GM23248 (cell line): ENCODE measurements at regions not wholly inside any gene's neighbourhood (a gene's known extent, or its start where the extent isn't known, plus 50 kb on each side); places are given as distances from the start of the nearest gene placed in this dataset.
A peak's percentile ranks its signal among the peaks of the same experiment; 100 is the strongest.

Experiments used
- DNase-seq: peaks from one replicate; pipeline ENCODE4 v3.0.0-alpha.2; 2015
- H2AFZ ChIP-seq: fragments of 200-600 bp; sonication (generic); 2 replicates; pipeline ENCODE4 v1.6.1; 2016; ENCODE audit warnings: antibody characterized with exemption
- H3F3A ChIP-seq: fragments of 200-600 bp; sonication (generic); 2 replicates; pipeline ENCODE4 v1.6.1; 2016; ENCODE audit warnings: mild to moderate bottlenecking, antibody characterized with exemption, mixed run types; ENCODE audit not compliant: insufficient read depth
- H3K27ac ChIP-seq: fragments of 200-600 bp; sonication (generic); 2 replicates; pipeline ENCODE4 v1.5.1; 2016; ENCODE audit warnings: mild to moderate bottlenecking
- H3K27me3 ChIP-seq: fragments of 200-600 bp; sonication (generic); replicated peaks from 2 replicates; pipeline ENCODE4 v1.6.1; 2016; ENCODE audit warnings: mild to moderate bottlenecking; ENCODE audit not compliant: insufficient read depth
- H3K36me3 ChIP-seq: fragments of 200-600 bp; sonication (generic); 2 replicates; pipeline ENCODE4 v1.6.1; 2016; ENCODE audit warnings: low read depth, mild to moderate bottlenecking
- H3K4me1 ChIP-seq: fragments of 200-600 bp; sonication (generic); 2 replicates; pipeline ENCODE4 v1.6.1; 2016; ENCODE audit warnings: mild to moderate bottlenecking; ENCODE audit not compliant: insufficient read depth
- H3K4me2 ChIP-seq: fragments of 200-600 bp; sonication (generic); one replicate; pipeline ENCODE4 v1.6.1; 2016; ENCODE audit warnings: mild to moderate bottlenecking; ENCODE audit not compliant: unreplicated experiment
- H3K4me3 ChIP-seq: fragments of 200-600 bp; sonication (generic); 2 replicates; pipeline ENCODE4 v1.5.1; 2016; ENCODE audit warnings: mild to moderate bottlenecking
- H3K79me2 ChIP-seq: fragments of 200-600 bp; sonication (generic); 2 replicates; pipeline ENCODE4 v1.6.1; 2016; ENCODE audit warnings: mild to moderate bottlenecking; ENCODE audit not compliant: insufficient read depth
- H3K9ac ChIP-seq: fragments of 200-600 bp; sonication (generic); 2 replicates; pipeline ENCODE4 v1.6.1; 2016; ENCODE audit warnings: mild to moderate bottlenecking
- H3K9me2 ChIP-seq: fragments of 200-600 bp; sonication (generic); 2 replicates; pipeline ENCODE4 v1.6.1; 2016; ENCODE audit warnings: mixed run types, mild to moderate bottlenecking, moderate library complexity; ENCODE audit not compliant: insufficient read depth
- H3K9me3 ChIP-seq: fragments of 200-600 bp; sonication (generic); one replicate; pipeline ENCODE4 v1.6.1; 2017; ENCODE audit warnings: low read depth
- H4K20me1 ChIP-seq: fragments of 200-600 bp; sonication (generic); 2 replicates; pipeline ENCODE4 v1.6.0; 2016; ENCODE audit not compliant: insufficient read depth
- EZH2 ChIP-seq: fragments of 200-600 bp; sonication (generic); IDR thresholded peaks from 2 replicates; pipeline ENCODE4 v1.6.1; 2018; ENCODE audit warnings: antibody characterized with exemption, mild to moderate bottlenecking; ENCODE audit not compliant: insufficient read depth, poor library complexity, severe bottlenecking
- EZH2phosphoT487 ChIP-seq: fragments of 200-600 bp; sonication (generic); IDR thresholded peaks from 2 replicates; pipeline ENCODE4 v1.6.1; 2018; ENCODE audit warnings: antibody characterized with exemption, moderate library complexity, mild to moderate bottlenecking, low read depth; ENCODE audit not compliant: insufficient read depth
- WGBS, 2 experiments: methylation state at CpG; one replicate each; pipeline ENCODE4 v1.1.6; 2015 to 2017; ENCODE audit warnings: low lambda C conversion rate in 2 of 2, low coverage in 1 of 2; ENCODE audit errors: missing lambda C conversion rate in 2 of 2; 5-methylcytosine and 5-hydroxymethylcytosine counted together
- in situ Hi-C: fragments of 300-500 bp; cut with MboI; formaldehyde crosslinking; loops from 2 replicates; pipeline ENCODE4 v1.15.0; 2020

DNA sequence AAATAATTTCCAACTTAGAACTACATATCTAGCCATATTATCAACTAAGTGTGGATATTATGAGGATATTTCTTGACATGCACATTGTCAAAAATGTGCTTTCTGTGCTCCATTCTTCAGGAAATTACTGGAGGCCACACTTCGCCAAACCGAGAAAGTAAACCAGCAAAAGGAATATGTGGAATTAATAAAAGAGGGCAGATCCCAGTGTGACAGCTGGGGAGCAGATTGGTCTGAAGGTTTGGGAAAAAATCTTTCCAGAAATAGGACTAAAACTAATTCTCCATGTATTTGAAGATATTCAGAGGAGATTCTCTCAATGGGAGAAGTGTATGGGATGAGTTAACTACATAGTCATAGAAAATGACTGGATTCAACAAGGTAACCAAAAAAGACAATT, 546.9 kb upstream of the API5 start:
- Histone ChIP-seq H4K20me1 (no peaks in the 10 kb centered on the region), H3K36me3 (no peaks in the 10 kb centered on the region), H3K79me2 (no peaks in the 10 kb centered on the region), H3K4me2 (no peak overlapping the region), H3K27me3 (no peaks in the 10 kb centered on the region), H3K9ac (no peak overlapping the region), H3K9me3 (no peaks in the 10 kb centered on the region), H3K4me1 (no peaks in the 10 kb centered on the region), H2AFZ (no peak overlapping the region), H3K27ac (no peak overlapping the region), H3F3A (no peaks in the 10 kb centered on the region), H3K4me3 (no peak overlapping the region), H3K9me2 (no peaks in the 10 kb centered on the region)
- TF ChIP-seq EZH2 (no peak), EZH2phosphoT487 (no peak)
- in situ Hi-C loops: loop anchor here (10.0 kb wide), 1 partner anchor 520 kb away; no protein-coding TSS in a partner anchor
- DNase-seq: no peak
- WGBS, 2 experiments: 0 to 3% methylated on average over 2 of the region's 2 CpGs

- 11 to 27% methylated on average over 2 of the region's 2 CpGs for WGBS, 2 experiments
- in situ Hi-C loops: loop anchor here (10.0 kb wide), 1 partner anchor 516 kb away; no protein-coding TSS in a partner anchor
- H3K27ac ChIP-seq: no peak overlapping the region
These were observed 543.2 kb upstream of the API5 start for GRCh38 chr11:42768576-42768975.

GRCh38 chr11:42770444-42771065, 541.2 kb upstream of the API5 start:
- Histone ChIP-seq H3F3A (no peaks in the 10 kb centered on the region), H3K4me3 (no peak overlapping the region), H3K9me3 (no peaks in the 10 kb centered on the region), H4K20me1 (no peaks in the 10 kb centered on the region), H3K9ac (no peak overlapping the region), H3K27ac (no peak overlapping the region), H2AFZ (no peak overlapping the region), H3K36me3 (no peaks in the 10 kb centered on the region), H3K4me1 (no peaks in the 10 kb centered on the region), H3K79me2 (no peaks in the 10 kb centered on the region), H3K9me2 (no peaks in the 10 kb centered on the region), H3K27me3 (no peaks in the 10 kb centered on the region), H3K4me2 (no peak overlapping the region)
- 0% methylated on average over 1 of the region's 1 CpG for WGBS, 2 experiments
- in situ Hi-C loops: no loop called here
- peak; percentile 43 for DNase-seq
- no peak for TF ChIP-seq EZH2phosphoT487
- TF ChIP-seq EZH2: no peak

More at GRCh38 chr11:42768576-42768975, 543.2 kb upstream of the API5 start:
- no peak overlapping the region for H3K9ac ChIP-seq
- no peaks in the 10 kb centered on the region for H3K27me3 ChIP-seq
- H3K79me2 ChIP-seq: no peaks in the 10 kb centered on the region
- H3F3A ChIP-seq: no peaks in the 10 kb centered on the region
- H4K20me1 ChIP-seq: no peaks in the 10 kb centered on the region
- no peak for DNase-seq
- H2AFZ ChIP-seq: no peak overlapping the region
- no peaks in the 10 kb centered on the region for H3K36me3 ChIP-seq
- H3K4me1 ChIP-seq: no peaks in the 10 kb centered on the region
- H3K4me2 ChIP-seq: no peak overlapping the region
- no peaks in the 10 kb centered on the region for H3K9me2 ChIP-seq
- no peak overlapping the region for H3K4me3 ChIP-seq
- TF ChIP-seq EZH2phosphoT487: no peak
- TF ChIP-seq EZH2: no peak
- H3K9me3 ChIP-seq: no peaks in the 10 kb centered on the region

DNA sequence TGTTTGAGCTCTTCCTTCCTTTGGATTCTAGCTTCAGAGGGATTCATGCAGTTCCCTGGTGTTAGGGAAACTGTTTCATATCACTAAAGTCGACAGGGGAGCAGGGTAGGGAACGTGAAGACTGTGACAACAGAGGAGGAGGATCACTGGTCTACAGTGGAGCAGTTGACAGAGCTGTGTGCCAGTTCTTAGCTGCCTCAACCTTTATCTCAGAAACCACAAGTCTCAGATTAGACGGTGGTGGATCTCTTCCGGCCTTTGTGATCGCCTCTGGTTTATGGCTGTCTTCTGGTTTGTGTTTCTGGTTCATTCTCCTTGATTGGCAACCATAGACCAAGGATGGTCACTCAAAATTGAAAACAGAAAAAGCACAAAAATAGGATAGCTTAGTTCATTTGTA, 538.9 kb upstream of the API5 start:
- H3K9ac ChIP-seq: no peak overlapping the region
- H3K36me3 ChIP-seq: no peaks in the 10 kb centered on the region
- WGBS, 2 experiments: 10% methylated on average over 5 of the region's 5 CpGs
- no peak for DNase-seq
- H3K27ac ChIP-seq: no peak overlapping the region
- no peaks in the 10 kb centered on the region for H3K9me3 ChIP-seq
- H3F3A ChIP-seq: no peaks in the 10 kb centered on the region
- no peak overlapping the region for H2AFZ ChIP-seq
- no peaks in the 10 kb centered on the region for H3K27me3 ChIP-seq
- H3K9me2 ChIP-seq: no peaks in the 10 kb centered on the region
- H3K4me1 ChIP-seq: no peaks in the 10 kb centered on the region
- H3K4me3 ChIP-seq: no peak overlapping the region
- no peaks in the 10 kb centered on the region for H4K20me1 ChIP-seq
- no peak for TF ChIP-seq EZH2
- TF ChIP-seq EZH2phosphoT487: no peak
- H3K4me2 ChIP-seq: no peak overlapping the region
- in situ Hi-C loops: no loop called here
- no peaks in the 10 kb centered on the region for H3K79me2 ChIP-seq
